ENCODE measurements at regions not wholly inside any gene's neighbourhood (a gene's known extent, or its start where the extent isn't known, plus 50 kb on each side); places are given as distances from the start of the nearest gene placed in this dataset.

DNA sequence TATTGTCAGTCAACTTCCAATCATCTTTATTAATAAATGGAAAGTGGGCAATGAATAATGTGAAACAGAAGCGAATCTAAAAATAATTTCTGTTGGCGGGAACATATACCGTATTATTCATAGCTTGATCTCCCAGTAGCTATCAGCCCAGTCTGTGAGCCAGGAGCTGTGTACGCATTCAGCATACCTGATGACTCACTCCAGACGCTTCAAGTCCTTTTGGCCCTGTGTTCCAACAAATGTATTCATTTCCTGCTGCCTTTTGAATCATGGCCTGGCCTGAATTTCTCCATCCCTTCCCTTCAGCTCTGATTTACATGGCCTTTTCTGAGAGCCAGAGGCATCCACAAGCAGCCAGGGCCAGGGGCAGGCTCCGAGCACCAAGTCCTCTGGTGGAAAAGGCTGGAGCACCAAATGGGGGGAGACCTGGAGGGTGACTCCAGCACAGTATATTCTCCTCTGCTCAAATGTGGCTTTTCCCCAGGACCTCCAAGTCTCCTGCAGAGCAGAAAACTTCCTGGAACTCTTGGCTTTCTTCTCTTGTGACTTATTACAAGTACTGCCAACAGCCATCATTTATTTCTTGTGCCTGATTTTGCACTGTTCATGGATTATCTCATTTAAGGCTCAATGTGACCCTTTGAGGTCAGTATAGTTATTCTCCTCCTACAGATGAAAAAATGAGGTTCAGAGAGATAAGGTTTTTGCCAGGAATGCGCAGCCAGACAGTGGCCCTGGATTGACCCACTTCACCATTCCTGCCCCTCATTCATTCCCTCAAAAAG is 108.7 kb downstream of the EN1 start:
- peak; percentile 94 for DNase-seq (ENCODE audit: low read depth)

- no peak for DNase-seq (ENCODE audit: low read depth)
Observed at GRCh38 chr2:118738106-118738505, 109.3 kb downstream of the EN1 start.

DNA sequence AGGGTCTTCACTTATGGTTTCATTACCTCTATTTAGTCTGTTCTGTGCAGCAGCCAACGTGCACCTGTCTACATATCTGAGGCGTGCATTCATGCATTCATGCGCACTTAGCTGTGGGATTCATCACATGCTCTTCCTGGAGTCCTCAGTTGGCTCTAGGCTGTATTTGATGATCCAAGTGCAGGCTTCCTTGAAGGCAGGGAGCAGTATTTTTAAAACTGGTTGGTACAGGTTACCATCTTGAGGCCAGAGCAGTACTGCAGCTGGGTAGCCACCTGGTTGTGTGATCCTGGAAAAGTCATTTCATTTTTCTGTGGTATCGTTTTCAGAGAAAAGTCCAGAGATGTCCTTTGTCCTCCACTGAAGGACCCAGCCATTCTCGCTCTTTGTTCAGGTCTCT is 109.8 kb downstream of the EN1 start:
- no peak for DNase-seq (ENCODE audit: low read depth)

DNA sequence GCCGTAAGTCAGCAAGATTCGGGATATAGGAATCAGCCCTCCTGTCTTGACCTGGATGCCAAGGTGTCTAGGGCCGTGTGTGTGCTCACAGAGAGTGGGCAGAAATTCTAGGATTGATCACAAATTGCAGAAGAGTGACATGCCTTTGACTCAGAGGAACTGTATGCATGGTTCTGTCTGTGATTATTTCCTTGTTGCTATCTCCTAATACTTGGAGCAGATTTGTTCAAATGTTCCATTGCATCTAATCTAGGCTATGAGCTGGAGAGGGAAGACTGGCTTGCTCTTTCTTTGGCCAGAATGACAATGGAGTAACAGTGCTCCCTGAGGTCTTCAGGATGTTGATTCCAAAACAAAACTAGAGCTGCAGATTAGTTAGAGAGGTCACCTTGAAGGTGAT is 115.0 kb downstream of the EN1 start:
- no peak for DNase-seq (ENCODE audit: low read depth)

GRCh38 chr2:118731413-118731812 is 116.0 kb downstream of the EN1 start:
- no peak for DNase-seq (ENCODE audit: low read depth)

DNA sequence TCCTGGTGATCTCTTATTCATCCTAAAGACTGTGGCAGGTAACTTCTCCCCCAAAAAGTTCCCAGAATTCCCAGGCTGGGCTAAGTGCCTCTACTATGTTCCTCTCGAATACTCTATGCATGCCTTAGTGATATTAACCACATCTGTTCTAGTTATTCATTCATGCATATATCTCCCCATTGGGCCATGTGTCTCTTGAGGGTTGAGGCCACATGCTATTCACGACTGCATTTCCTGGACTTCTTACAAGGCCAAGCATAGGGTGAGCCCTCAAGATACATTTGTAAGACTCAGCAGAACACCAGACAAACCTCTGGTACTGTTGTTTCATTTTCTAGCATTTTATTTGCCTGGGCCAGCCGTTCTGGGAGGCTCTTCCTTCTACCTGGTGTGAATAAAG is 117.0 kb downstream of the EN1 start:
- DNase-seq (ENCODE audit: low read depth), result no peak

DNA sequence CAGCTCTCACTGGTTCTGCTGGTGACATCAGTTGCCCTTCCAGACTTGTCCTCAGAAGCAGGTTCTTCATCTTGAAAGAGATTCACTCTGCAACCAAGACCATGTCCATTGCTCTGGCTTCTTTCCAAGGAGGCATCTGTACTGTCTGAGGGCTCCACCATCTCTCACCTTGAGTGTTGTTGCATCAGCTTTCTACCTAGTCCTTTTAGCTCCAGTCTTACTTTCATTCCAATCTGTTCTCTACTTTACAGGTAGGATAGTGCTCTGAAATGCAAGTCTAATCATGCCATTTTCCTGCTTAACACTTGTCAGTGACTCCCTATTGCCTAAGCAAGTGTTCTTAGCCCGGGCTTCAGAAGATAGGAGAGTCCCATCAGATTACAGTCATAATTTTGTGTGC is 117.7 kb downstream of the EN1 start:
- no peak for DNase-seq (ENCODE audit: low read depth)

- no peak for DNase-seq (ENCODE audit: low read depth)
Observed at GRCh38 chr2:118728984-118729383, 118.5 kb downstream of the EN1 start.

DNA sequence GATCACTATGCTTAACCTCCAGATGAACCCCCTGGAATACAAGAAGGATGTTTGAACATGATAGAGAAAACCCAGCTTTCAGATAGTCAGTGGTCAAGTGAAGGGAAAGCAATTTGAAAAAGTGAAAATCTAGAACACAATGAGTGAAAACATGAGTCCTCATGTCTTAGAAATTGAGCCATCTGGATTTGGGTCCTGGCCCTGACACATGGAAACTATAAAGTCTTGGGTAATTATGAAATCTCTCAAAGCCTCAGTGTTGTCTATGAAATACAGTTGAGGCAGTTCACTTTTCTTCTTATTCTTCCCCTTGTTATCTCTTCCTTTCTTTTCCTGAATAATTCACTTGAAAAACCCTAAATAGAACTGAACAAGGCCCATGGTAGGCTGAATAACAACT is 120.6 kb downstream of the EN1 start:
- DNase-seq (ENCODE audit: low read depth), result no peak

DNA sequence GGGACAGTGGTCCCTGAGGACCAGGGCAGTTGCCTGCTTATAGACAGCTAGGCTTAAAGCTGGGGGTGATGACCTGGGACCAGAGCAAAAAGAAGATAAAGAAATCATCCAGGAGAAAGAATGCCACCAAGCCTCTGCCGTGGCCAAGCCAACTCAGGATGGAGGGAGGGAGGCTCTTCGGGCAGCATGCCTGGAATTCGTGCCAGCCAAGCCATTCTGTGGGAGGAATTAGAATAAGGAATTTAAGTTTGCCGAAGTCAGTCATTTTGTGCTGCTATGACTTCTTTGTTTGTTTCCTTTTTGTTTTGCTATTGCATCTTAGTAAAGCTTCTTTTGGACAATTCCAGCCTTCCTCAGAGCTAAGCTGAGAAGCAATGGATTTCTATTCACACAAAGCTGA is 124.1 kb downstream of the EN1 start:
- peak; percentile 31 for DNase-seq (ENCODE audit: low read depth)

DNA sequence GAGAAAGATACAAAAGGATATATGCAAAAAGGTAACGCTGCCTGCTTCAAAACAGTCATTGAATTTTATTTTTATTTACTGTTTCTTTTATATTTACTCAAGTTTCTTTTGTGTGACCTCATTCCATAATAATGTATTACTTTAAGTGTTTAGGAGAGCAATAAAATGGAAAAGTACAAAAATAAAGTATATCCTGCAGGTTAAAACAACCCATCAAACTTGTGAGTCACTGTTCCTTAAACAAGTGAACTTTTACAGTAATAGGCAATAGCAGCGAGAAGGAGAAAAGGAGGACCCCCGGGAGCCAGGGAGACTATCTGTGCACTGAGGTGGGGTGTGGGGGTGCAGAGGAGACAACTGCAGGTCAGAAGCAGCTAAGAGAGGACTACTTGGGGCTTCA is 124.5 kb downstream of the EN1 start:
- DNase-seq (ENCODE audit: low read depth), result no peak

DNA sequence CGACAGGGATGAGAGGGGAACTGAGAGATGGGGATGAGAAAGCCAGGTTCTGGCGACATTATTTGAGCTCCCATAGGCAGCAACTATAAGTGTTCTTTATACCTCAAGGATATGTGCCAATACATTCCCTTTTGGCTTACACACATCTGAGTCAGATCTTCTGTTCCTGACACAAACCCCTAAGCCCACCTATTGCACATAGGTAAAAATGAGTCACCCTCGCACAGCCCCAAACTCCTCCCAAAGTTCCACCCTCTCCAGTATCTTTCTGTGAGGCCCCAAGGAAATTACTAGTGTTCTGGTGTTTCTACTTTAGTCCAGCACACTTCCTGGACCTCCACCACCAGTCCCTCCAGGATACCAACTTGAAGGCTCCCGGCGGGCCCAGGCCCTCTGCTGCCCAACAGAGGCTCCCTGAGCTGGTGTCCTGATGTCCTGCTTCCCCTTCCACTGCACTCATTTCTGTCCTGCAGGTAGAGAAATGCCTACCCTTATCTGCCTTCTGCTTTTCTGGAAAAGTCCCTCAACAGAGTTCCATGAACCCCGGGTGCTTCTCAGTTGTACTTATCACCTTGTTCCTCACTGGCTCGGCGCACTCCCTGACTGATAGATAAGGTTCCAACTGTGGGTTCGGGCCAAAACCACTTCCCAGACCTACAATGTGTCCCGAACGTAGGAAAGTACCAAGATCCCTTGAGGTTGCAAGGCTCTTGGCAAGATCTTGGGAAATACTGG is 125.5 kb downstream of the EN1 start:
- no peak for DNase-seq (ENCODE audit: low read depth)

DNA sequence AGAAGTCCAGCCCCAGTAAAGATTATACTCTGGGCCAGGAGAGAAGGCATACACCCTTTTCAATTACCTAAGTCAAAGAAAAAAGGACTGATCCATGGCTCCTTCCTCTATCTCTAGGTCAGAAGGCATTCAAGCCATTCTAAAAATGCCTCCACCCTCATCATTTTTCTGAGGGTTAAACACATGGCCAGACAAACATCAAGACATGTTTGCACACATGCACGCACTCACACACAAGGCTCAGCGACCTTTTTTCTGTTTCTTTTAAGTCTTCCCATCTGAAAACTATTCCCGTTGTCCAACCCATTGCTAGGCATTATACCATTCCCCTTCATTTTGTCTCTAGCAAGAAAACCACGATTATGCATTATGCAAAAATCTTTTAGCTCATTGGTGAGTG is 126.6 kb downstream of the EN1 start:
- no peak for DNase-seq (ENCODE audit: low read depth)

DNA sequence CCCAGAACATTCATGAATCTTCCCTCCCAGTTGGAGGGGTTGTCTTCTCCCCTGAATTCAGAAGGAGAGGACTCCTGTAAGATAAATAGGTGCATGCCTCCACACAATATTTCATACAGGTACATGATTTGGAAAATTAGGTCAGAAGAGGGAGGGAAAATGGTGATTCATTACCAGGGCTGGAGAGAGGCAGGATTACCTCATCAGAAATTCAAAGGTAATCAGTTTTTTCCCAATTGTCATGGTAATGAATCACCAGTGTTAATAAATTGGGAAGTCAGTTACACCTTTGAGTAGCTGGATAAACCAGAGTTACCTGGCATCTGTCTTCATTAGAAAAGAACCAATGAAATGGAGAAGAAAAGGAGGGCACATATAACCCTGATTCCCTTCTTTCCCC is 128.5 kb downstream of the EN1 start:
- DNase-seq (ENCODE audit: low read depth), result no peak

DNA sequence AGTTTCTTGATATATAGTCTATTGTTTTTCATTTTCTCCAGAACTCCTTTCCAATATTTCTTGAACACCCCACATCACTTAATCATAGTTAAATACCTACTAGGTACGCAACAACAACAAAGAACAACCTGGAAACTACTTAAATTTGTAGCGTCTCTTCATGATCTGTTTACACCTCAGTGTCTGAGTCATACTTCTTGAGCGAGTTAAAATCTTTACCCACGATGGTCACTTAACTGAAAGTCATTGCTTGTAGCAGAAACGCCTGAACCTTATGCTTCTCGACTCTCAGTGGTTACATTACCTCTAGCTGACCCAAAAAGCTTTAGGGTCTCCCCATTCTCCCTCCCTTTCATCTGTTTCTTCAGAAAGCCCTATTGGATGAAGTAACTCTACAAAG is 131.3 kb downstream of the EN1 start:
- DNase-seq (ENCODE audit: low read depth), result no peak

- no peak for DNase-seq (ENCODE audit: low read depth)
Observed at GRCh38 chr2:118714118-118714517, 133.3 kb downstream of the EN1 start.

DNA sequence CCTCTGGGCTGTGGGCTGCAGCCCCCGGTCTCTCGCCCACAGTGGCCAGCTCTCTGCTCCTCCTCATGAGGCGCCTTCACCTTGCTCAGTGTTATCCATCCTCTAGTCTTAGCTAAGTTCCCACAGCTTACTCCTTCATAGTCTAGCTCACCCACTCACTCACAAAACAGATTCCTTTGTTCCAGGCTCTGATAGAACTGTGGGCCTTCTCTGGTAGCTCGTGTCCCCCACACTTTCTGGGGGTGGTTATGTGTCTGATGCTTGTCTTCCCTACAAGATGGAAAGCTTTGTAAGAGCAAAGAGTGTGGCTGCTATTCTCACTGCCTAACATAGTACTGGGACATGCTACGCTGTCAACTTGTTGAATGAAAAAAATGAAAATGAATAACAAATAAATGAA is 135.8 kb downstream of the EN1 start:
- DNase-seq (ENCODE audit: low read depth), result no peak

DNA sequence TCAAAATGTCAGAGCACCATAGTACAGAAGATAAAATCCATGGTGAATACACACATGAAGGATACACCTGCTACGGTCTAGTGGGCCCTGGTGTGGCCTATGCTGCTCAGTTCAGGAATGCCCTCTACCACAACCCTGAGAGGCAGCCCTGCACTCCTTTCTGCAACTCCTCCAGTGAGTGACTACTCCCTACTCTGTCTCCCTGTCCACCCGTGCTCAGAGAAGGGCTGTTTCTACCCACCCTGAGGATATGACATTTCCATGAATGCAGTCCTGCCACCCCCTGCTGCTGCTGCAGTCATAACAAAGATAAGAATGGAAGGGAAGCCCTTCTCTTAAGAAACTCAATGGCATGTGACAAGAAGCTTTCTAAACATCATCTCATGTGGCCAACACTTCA is 137.0 kb downstream of the EN1 start:
- no peak for DNase-seq (ENCODE audit: low read depth)

GRCh38 chr2:118709786-118710185 is 137.7 kb downstream of the EN1 start:
- no peak for DNase-seq (ENCODE audit: low read depth)

DNA sequence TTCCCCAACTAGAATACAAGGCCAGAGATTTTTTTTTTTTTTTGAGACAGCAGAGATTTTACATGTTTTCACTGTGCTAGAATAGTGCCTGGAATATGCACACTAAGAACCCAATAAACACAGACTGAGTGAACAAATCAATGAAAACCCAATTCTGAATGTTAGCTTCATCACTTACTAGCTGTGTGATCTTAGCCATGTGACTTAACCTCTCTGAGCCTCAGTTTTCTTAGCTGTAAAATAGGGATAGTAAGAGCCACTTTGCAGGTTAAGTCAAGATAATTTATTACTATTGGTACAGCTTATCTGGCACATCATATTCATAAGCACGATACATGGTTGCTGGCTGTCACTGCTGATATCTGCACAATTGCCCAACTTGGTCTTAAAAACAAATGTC is 140.6 kb downstream of the EN1 start:
- DNase-seq (ENCODE audit: low read depth), result no peak

DNA sequence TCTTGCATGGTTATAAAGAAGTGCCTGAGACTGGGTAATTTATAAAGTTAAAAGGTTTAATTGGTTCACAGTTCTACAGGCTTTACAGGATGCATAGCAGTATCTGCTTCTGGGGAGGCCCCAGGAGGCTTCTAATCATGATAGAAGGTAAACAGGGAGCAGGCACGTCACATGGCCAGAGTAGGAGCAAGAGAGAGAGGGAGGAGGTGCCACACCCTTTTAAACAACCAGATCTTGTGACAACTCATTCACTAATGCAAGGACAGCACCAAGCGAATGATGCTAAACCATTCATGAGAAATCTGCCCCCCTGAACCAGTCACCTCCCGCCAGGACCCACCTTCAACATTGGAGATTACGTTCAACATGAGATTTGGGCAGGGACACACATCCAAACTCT is 141.1 kb downstream of the EN1 start:
- DNase-seq (ENCODE audit: low read depth), result no peak

DNA sequence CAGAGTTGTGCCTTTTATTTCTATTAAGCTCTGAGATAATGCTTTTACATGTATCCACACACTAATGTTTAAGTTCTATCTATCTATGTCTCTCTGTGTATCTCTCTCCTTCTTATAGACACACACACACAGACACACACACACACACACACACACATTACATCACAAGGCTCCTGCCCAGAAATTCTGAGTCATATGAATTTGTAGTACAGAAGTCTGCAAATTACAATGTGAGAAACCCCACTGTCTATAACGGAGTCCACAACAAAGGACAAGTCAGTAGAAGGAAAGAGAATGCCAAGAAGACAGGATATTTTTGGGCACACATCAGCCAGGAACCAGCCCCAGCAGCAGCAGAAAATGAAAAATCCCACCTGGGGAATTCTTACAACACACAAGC is 142.4 kb downstream of the EN1 start:
- DNase-seq (ENCODE audit: low read depth), result peak; percentile 39

DNA sequence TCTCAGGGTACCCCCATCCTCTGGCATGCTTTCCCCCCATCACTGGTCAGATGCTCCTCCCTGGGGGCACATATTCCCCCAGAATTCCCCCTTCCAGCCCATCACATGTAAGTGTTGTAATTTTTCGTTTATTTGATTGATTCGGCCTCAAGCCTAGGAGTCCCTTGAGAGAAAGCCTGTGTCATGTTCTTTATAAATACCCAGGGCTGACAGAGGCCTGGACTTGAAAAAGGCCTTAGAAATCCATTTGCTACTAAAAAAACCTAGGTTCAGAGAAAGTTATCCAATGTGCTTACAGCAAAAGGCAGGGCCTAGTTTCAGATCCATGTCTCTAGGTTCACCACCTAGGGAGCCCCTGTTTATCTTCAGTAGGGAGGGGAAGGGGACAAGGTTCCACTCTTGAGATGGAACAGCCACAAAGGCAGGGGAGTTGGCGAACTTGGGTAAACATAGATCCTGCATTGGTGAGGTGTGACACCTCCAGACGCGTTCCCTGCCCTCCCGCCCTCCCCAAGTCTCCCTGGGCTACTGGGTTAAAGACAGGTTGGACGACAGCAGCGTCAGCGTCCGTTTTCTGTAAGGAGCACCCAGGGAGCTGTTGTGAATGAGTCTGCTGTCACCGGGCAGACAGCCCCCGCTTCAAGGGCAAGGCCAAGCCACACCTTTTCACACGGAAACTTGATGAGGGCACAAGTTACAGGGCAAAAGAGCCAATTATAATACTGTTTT is 147.8 kb downstream of the EN1 start:
- DNase-seq (ENCODE audit: low read depth), result no peak

Data from GM04503 (cell line).